ENCODE measurements at regions not wholly inside any gene's neighbourhood (a gene's known extent, or its start where the extent isn't known, plus 50 kb on each side); places are given as distances from the start of the nearest gene placed in this dataset.

DNA sequence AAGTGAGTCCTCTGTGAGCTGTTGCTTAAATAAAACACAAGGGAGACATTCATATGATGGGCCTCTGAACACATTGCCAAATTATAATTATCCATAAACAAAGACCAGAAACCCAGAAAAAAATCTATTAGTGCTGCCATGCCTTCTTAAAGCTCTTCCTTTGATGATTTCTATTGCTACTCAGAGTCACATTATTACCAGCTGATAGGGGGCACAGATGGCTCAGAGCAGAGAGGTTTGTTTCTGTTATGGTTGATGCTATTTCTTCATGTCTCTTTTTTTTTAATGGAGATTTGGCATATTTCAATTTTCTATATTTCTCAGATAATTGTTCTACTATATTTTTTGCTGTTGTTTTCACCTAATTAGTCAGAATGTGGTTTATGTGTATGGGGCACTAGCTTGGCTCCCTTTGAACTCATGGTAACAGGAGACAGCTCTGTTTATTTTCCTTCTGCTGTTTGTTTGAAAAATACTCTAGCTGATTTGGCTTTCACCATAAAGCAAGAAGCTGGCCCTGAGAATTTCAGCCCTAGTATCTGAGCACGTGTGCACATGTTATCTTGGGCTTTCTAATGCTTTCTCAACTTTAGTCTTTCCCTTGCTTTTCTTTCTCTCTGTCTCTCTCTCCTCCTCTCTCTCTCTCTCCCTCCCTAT, 568.8 kb downstream of the PPARGC1A start:
- CTCF ChIA-PET: no interaction called here
- no peak overlapping the region for H3K4me3 ChIP-seq (ENCODE audit: low read depth, low read length)
- TF ChIP-seq, protein P1, sequence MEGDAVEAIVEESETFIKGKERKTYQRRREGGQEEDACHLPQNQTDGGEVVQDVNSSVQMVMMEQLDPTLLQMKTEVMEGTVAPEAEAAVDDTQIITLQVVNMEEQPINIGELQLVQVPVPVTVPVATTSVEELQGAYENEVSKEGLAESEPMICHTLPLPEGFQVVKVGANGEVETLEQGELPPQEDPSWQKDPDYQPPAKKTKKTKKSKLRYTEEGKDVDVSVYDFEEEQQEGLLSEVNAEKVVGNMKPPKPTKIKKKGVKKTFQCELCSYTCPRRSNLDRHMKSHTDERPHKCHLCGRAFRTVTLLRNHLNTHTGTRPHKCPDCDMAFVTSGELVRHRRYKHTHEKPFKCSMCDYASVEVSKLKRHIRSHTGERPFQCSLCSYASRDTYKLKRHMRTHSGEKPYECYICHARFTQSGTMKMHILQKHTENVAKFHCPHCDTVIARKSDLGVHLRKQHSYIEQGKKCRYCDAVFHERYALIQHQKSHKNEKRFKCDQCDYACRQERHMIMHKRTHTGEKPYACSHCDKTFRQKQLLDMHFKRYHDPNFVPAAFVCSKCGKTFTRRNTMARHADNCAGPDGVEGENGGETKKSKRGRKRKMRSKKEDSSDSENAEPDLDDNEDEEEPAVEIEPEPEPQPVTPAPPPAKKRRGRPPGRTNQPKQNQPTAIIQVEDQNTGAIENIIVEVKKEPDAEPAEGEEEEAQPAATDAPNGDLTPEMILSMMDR (IDR thresholded peaks at IDR 0.05; ENCODE audit: insufficient read depth, low read length, missing control alignments): no peak
- POLR2A ChIA-PET: no interaction called here
- DNase-seq (ENCODE audit: low read depth, low spot score): no peak

- ChIA-PET CTCF (no interaction called here), POLR2A (no interaction called here)
- TF ChIP-seq, protein P1 (IDR thresholded peaks at IDR 0.05; ENCODE audit: insufficient read depth, low read length, missing control alignments): no peak
- no peak overlapping the region for H3K4me3 ChIP-seq (ENCODE audit: low read depth, low read length)
- no peak for DNase-seq (ENCODE audit: low read depth, low spot score)
Measured at GRCh38 chr4:23312686-23313085, 577.2 kb downstream of the PPARGC1A start.

DNA sequence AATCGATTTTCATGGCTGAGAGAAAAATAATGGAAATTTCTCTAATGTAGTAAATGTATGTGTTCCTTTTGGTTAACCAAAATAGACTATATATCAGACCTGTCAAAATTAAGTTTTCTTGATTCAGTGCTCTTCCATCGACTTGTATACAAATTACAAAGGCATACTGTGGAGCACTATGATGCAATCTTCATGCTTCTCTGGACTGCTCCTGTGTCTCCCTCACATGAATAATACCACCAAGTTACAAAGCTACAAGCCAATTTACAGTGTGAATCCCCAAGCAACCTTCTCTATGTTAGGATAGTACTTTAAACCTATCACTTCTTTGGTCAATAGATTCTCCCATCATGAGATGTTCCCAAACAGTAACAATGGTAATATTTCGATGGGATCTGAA, 577.9 kb downstream of the PPARGC1A start:
- TF ChIP-seq, protein P1 (IDR thresholded peaks at IDR 0.05; ENCODE audit: insufficient read depth, low read length, missing control alignments): no peak
- DNase-seq (ENCODE audit: low read depth, low spot score): no peak
- CTCF ChIA-PET: no interaction called here
- H3K4me3 ChIP-seq (ENCODE audit: low read depth, low read length): no peak overlapping the region
- POLR2A ChIA-PET: no interaction called here

DNA sequence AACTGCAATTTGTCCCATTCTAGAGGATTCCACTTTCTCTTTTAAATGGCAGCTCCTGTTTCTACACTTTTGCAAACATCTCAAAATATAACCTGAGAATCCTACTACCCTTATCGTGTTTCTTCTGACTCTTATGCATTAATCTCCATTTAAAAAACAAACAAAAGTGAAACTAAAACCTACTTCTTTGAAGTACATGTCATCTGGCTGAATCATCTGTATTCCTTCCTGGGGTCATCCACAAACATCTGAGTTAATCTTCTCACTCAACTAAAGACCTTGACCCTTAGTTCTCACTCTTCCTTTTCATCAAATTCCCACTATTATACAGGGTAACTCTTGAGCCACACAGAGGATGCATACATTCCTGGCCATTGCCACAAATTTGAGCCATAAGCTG, 584.8 kb downstream of the PPARGC1A start:
- ChIA-PET POLR2A (no interaction called here), CTCF (no interaction called here)
- H3K4me3 ChIP-seq (ENCODE audit: low read depth, low read length): no peak overlapping the region
- no peak for DNase-seq (ENCODE audit: low read depth, low spot score)
- TF ChIP-seq, protein P1 (IDR thresholded peaks at IDR 0.05; ENCODE audit: insufficient read depth, low read length, missing control alignments): no peak

DNA sequence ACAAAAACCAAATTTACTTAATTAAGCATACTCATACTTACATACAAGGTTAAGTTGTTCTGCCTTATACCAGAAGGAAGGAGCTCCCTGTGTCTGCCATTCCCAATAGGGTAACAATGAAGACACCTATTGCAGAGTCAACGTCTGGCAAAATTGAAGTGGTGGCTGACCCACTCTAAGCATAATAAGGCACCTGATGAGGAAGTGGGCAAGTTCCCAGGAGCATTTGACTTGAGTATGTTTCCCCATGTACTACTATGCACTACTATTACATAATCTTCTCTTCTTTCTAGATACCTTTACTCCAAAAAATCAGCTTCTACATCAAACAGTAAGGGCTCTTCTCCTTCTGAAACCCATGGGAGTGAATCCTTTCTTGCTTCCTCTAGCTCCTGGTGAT, 591.5 kb downstream of the PPARGC1A start:
- TF ChIP-seq, protein P1 (IDR thresholded peaks at IDR 0.05; ENCODE audit: insufficient read depth, low read length, missing control alignments): no peak
- no peak overlapping the region for H3K4me3 ChIP-seq (ENCODE audit: low read depth, low read length)
- no peak for DNase-seq (ENCODE audit: low read depth, low spot score)
- POLR2A ChIA-PET: no interaction called here
- CTCF ChIA-PET: no interaction called here

DNA sequence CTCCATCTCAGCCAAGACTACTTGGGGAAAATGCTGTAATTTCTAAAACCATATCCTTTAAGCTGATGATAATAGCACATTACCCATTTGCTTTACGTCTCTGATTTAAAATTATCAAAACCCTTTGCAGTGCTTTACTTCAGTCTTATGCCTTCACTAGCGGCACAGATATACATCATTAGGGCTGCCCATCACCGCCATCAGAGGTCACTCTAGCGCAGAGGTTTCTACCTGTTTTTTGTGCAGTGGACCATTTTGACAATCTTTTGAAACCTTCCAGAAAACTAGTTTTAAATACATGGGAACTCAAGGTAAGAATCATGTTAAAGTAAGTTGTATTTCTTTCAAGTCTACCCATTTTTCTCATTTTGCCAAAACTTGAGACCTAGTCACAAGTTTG, 592.5 kb downstream of the PPARGC1A start:
- DNase-seq (ENCODE audit: low read depth, low spot score): no peak
- ChIA-PET POLR2A (no interaction called here), CTCF (no interaction called here)
- TF ChIP-seq, protein P1 (IDR thresholded peaks at IDR 0.05; ENCODE audit: insufficient read depth, low read length, missing control alignments): no peak
- no peak overlapping the region for H3K4me3 ChIP-seq (ENCODE audit: low read depth, low read length)

Measured in AG04449 (cell line).